ENCODE measurements at regions not wholly inside any gene's neighbourhood (a gene's known extent, or its start where the extent isn't known, plus 50 kb on each side); places are given as distances from the start of the nearest gene placed in this dataset.

GRCh38 chr3:81439108-81439507, 322.3 kb downstream of the GBE1 start:
- no peak for TF ChIP-seq CTCF (conservative IDR thresholded peaks at IDR 0.05)
- H3K27ac ChIP-seq, result no peak overlapping the region

- no peak overlapping the region for H3K27ac ChIP-seq
- TF ChIP-seq CTCF (conservative IDR thresholded peaks at IDR 0.05), result no peak
Measured at GRCh38 chr3:81437683-81438082, 323.8 kb downstream of the GBE1 start.

GRCh38 chr3:81436182-81436581, 325.3 kb downstream of the GBE1 start:
- H3K27ac ChIP-seq, result no peak overlapping the region
- no peak for TF ChIP-seq CTCF (conservative IDR thresholded peaks at IDR 0.05)

GRCh38 chr3:81435050-81435449, 326.4 kb downstream of the GBE1 start:
- TF ChIP-seq CTCF (conservative IDR thresholded peaks at IDR 0.05), result no peak
- H3K27ac ChIP-seq, result no peak overlapping the region

- H3K27ac ChIP-seq, result peak overlapping the region; percentile 3; the same call in 1 of the 2 replicates
- TF ChIP-seq CTCF (conservative IDR thresholded peaks at IDR 0.05), result no peak
Measured at GRCh38 chr3:81434161-81434560, 327.3 kb downstream of the GBE1 start.

- peak overlapping the region; percentile 3; the same call in 1 of the 2 replicates for H3K27ac ChIP-seq
- no peak for TF ChIP-seq CTCF (conservative IDR thresholded peaks at IDR 0.05)
Measured at GRCh38 chr3:81433675-81434074, 327.8 kb downstream of the GBE1 start.

- TF ChIP-seq CTCF (conservative IDR thresholded peaks at IDR 0.05), result no peak
- H3K27ac ChIP-seq, result no peak overlapping the region
Measured at GRCh38 chr3:81432456-81432855, 329.0 kb downstream of the GBE1 start.
